WTC11 (cell line): ENCODE measurements at regions not wholly inside any gene's neighbourhood (a gene's known extent, or its start where the extent isn't known, plus 50 kb on each side); places are given as distances from the start of the nearest gene placed in this dataset.

ENCODE experiments used
- ATF1 ChIP-seq: sonication (generic); formaldehyde crosslinking; IDR thresholded peaks from 2 replicates; pipeline ENCODE4 v1.8.1; 2023; ENCODE audit warnings: mild to moderate bottlenecking, moderate library complexity, missing genetic modification reagents
- JUN ChIP-seq: sonication (generic); formaldehyde crosslinking; IDR thresholded peaks from 2 replicates; pipeline ENCODE4 v1.8.0; 2023; ENCODE audit warnings: mild to moderate bottlenecking, missing genetic modification reagents
- KAT7 ChIP-seq: sonication (generic); formaldehyde crosslinking; IDR thresholded peaks from 2 replicates; pipeline ENCODE4 v1.8.1; 2023; ENCODE audit warnings: missing genetic modification reagents, mild to moderate bottlenecking, borderline replicate concordance
- MYBL2 ChIP-seq: sonication (generic); formaldehyde crosslinking; IDR thresholded peaks from 2 replicates; pipeline ENCODE4 v1.8.1; 2023; ENCODE audit warnings: mild to moderate bottlenecking, moderate library complexity, missing genetic modification reagents
- SMAD4 ChIP-seq: sonication (generic); formaldehyde crosslinking; IDR thresholded peaks from 2 replicates; pipeline ENCODE4 v1.8.0; 2022; ENCODE audit warnings: mild to moderate bottlenecking, missing genetic modification reagents
- SP1 ChIP-seq: sonication (generic); formaldehyde crosslinking; conservative IDR thresholded peaks from 2 replicates; pipeline ENCODE4 v1.8.1; 2022; ENCODE audit warnings: missing genetic modification reagents
- TEAD4 ChIP-seq: sonication (generic); formaldehyde crosslinking; IDR thresholded peaks from 2 replicates; pipeline ENCODE4 v1.8.0; 2022; ENCODE audit warnings: mild to moderate bottlenecking, missing genetic modification reagents
- ZNF423 ChIP-seq: fragments of 250-450 bp; sonication (Bioruptor Pico); IDR thresholded peaks from 2 replicates; pipeline ENCODE4 v2.1.2; 2022; ENCODE audit warnings: mild to moderate bottlenecking, moderate library complexity
- TF ChIP-seq, protein P1 (sequence below): fragments of 200-600 bp; IDR thresholded peaks from 2 replicates; pipeline ENCODE4 v1.8.0; 2022; ENCODE audit warnings: antibody characterized with exemption
- TF ChIP-seq, protein P2 (sequence below): sonication (generic); formaldehyde crosslinking; IDR thresholded peaks from 2 replicates; pipeline ENCODE4 v1.8.1; 2023; ENCODE audit warnings: mild to moderate bottlenecking, missing genetic modification reagents
- TF ChIP-seq, protein P3 (sequence below): sonication (generic); formaldehyde crosslinking; IDR thresholded peaks from 2 replicates; pipeline ENCODE4 v1.8.0; 2023; ENCODE audit warnings: mild to moderate bottlenecking, missing genetic modification reagents
- TF ChIP-seq, protein P4 (sequence below): sonication (generic); formaldehyde crosslinking; conservative IDR thresholded peaks from 2 replicates; pipeline ENCODE4 v1.8.1; 2022; ENCODE audit warnings: mild to moderate bottlenecking, missing genetic modification reagents

DNA sequence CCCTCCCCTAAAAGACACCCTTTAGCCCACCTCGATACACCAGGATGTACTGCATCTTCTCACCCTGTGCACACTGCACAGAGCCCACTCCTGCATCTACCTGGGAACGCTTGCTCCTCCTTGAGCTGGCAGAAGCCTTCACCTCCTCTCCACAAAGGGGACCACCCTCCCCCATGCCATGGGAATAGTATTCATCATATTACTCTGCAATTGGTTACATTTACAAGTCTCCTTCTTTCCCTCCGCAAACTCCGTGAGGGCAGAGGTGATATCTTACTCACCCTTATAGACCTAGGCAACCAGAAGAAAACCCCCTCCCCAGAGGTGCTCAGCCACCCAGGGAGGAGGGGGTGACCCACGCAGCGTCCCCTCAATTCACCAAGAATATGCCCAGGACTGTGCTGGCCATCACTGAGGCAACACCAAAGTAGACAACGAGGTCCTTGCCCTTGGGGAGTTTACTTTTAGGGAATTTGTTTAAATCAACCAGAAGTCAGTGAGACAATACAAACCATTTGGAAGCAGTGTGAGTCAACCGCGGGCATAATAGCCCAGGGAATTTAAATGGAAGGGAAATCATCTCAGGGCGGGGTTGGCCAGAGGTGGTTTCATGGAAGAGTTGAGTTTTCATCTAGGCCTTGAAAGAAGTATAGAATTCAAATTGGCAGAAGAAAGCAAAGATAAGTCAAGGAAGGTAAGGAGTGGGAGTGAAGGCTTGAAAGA lies 214.5 kb downstream of the BARX2 start:
- TF ChIP-seq KAT7 (CRISPR knock-in tag) (no peak), ATF1 (no peak), TEAD4 (CRISPR knock-in tag) (no peak), SMAD4 (no peak), SP1 (CRISPR knock-in tag) (no peak), ZNF423 (CRISPR knock-in tag) (no peak), JUN (no peak), MYBL2 (CRISPR knock-in tag) (no peak)
- TF ChIP-seq, protein P1, sequence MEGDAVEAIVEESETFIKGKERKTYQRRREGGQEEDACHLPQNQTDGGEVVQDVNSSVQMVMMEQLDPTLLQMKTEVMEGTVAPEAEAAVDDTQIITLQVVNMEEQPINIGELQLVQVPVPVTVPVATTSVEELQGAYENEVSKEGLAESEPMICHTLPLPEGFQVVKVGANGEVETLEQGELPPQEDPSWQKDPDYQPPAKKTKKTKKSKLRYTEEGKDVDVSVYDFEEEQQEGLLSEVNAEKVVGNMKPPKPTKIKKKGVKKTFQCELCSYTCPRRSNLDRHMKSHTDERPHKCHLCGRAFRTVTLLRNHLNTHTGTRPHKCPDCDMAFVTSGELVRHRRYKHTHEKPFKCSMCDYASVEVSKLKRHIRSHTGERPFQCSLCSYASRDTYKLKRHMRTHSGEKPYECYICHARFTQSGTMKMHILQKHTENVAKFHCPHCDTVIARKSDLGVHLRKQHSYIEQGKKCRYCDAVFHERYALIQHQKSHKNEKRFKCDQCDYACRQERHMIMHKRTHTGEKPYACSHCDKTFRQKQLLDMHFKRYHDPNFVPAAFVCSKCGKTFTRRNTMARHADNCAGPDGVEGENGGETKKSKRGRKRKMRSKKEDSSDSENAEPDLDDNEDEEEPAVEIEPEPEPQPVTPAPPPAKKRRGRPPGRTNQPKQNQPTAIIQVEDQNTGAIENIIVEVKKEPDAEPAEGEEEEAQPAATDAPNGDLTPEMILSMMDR: no peak
- TF ChIP-seq, protein P2, sequence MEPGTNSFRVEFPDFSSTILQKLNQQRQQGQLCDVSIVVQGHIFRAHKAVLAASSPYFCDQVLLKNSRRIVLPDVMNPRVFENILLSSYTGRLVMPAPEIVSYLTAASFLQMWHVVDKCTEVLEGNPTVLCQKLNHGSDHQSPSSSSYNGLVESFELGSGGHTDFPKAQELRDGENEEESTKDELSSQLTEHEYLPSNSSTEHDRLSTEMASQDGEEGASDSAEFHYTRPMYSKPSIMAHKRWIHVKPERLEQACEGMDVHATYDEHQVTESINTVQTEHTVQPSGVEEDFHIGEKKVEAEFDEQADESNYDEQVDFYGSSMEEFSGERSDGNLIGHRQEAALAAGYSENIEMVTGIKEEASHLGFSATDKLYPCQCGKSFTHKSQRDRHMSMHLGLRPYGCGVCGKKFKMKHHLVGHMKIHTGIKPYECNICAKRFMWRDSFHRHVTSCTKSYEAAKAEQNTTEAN (CRISPR knock-in tag): no peak
- TF ChIP-seq, protein P3, sequence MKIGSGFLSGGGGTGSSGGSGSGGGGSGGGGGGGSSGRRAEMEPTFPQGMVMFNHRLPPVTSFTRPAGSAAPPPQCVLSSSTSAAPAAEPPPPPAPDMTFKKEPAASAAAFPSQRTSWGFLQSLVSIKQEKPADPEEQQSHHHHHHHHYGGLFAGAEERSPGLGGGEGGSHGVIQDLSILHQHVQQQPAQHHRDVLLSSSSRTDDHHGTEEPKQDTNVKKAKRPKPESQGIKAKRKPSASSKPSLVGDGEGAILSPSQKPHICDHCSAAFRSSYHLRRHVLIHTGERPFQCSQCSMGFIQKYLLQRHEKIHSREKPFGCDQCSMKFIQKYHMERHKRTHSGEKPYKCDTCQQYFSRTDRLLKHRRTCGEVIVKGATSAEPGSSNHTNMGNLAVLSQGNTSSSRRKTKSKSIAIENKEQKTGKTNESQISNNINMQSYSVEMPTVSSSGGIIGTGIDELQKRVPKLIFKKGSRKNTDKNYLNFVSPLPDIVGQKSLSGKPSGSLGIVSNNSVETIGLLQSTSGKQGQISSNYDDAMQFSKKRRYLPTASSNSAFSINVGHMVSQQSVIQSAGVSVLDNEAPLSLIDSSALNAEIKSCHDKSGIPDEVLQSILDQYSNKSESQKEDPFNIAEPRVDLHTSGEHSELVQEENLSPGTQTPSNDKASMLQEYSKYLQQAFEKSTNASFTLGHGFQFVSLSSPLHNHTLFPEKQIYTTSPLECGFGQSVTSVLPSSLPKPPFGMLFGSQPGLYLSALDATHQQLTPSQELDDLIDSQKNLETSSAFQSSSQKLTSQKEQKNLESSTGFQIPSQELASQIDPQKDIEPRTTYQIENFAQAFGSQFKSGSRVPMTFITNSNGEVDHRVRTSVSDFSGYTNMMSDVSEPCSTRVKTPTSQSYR: no peak
- TF ChIP-seq, protein P4, sequence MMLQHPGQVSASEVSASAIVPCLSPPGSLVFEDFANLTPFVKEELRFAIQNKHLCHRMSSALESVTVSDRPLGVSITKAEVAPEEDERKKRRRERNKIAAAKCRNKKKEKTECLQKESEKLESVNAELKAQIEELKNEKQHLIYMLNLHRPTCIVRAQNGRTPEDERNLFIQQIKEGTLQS (CRISPR knock-in tag): no peak
